ENCODE measurements at regions not wholly inside any gene's neighbourhood (a gene's known extent, or its start where the extent isn't known, plus 50 kb on each side); places are given as distances from the start of the nearest gene placed in this dataset.

DNA sequence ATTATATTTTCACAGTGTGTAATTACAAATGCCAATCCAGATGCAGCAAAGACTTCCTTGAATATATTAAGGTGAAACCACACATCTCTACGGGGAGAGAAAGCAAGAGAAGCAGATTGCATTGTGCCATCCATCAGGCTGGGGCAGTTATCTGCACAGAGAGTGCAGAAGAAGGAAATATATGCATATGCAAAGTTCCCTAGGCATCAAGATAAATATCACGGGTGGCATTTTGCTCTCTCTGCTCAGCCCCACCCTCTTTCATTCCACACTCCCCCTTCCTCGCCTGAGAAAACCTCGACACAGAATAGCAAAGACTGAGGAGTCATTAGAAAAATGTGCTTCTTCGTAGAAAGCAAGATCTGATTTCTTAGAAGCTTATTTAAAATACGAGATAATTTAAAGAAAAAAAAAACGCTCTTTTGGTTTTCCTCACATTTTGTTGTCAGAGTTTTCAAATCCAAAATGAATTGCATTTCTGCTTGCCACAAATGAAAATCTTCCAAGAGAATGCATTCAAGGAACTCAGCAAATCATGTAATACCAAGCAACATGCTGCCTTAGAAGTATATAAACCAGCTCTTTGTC is 283.2 kb upstream of the LMCD1 start:
- DNase-seq (ENCODE audit: low read depth) = no peak
- H3K4me3 ChIP-seq (ENCODE audit: low read depth, low read length) = no peak overlapping the region

DNA sequence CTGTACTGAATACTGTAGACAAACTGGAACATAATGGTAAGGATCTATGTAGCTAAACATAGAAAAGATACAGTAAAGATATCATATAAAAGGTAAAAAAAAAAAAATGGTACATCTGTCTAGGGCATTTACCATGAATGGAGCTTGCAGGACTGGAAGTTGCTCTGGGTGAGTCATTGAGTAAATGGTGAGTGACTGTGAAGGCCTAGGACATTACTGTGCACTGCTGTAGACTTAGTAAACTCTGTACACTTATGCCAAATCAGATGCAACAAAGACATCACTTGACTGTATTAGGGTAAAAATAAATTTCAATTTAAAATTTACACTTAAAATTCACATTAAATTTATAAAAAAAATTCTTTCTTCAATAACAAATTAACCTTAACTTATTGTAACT is 281.3 kb upstream of the LMCD1 start:
- H3K4me3 ChIP-seq (ENCODE audit: low read depth, low read length) = no peak overlapping the region

DNA sequence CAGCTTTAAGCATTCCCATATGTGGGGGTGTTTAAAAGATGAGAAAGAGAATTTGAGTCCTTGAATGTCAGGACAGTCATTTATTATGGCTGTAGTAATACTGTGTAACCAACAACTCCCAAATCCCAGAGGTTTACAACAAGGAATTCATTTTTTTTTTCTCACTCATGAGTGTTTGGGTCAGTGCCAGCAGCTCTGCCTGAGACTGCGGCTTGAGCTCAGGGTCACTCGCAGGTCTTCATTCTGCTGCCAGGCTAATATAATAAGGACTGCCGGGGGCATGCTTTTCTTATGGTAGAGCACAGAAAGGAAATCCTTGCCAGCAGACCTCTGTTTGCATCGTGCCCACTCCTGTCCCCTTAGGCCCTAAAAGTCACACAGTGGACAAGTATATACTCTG is 277.9 kb upstream of the LMCD1 start:
- no peak for DNase-seq (ENCODE audit: low read depth)
- H3K4me3 ChIP-seq (ENCODE audit: low read depth, low read length) = no peak overlapping the region

More for the DNA sequence above, 281.3 kb upstream of the LMCD1 start:
- DNase-seq (ENCODE audit: low read depth) = no peak

DNA sequence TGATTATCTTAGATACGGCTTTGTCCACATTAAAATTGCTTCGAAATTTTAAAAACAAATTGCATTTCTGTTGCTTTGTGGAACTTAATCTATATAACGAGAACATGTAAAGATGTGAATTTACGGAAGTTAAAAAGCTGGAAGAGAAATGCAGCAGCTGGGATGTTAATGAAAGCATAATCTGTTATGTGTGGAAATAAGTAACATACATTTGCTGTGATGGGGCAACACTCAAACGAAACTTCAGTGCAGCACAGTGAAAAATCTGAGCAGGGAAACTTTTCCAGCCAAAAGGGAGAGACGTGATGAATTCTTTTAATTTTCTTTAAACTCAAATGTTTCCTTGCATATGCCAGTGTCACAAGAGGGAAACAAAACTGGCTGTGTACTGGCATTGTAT is 276.7 kb upstream of the LMCD1 start:
- DNase-seq (ENCODE audit: low read depth) = no peak
- H3K4me3 ChIP-seq (ENCODE audit: low read depth, low read length) = no peak overlapping the region

DNA sequence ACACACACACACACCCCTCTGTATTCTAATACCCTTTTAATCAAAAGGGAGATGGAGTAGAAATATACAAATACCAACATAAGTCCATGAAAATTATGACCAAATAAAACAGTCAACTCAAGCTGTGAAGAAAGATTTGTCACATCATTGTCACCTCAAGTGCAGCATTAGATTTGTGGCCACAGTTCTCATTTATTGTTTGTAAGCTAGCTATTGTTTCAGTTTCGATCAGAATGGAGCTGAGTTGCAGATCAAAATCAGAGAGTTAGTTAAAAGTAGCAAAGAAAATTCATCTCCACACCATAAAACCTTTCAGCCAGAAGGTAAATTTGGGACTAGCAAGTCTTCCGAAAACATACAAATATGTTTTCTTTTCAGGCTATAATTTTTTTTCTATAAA is 267.7 kb upstream of the LMCD1 start:
- no peak for DNase-seq (ENCODE audit: low read depth)

DNA sequence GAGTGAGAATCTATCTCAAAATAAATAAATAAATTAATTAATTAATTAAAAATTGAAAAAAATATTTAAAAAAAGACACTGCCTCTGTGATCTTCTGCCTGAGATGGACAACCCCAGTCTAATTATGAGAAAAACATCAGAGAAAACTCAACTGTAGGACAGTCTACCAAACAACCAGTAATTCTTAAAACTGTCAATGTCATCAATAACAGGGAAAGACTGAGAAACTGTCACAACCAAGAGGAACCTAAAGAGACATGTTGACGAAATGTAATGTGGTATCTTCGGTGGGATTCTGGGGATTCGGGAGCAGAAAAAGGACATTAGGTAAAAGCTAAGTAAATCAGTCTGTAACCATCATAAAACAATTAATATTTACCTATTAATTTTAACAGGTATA is 265.4 kb upstream of the LMCD1 start:
- no peak overlapping the region for H3K4me3 ChIP-seq (ENCODE audit: low read depth, low read length)
- no peak for DNase-seq (ENCODE audit: low read depth)

More for the DNA sequence above, 267.7 kb upstream of the LMCD1 start:
- no peak overlapping the region for H3K4me3 ChIP-seq (ENCODE audit: low read depth, low read length)

DNA sequence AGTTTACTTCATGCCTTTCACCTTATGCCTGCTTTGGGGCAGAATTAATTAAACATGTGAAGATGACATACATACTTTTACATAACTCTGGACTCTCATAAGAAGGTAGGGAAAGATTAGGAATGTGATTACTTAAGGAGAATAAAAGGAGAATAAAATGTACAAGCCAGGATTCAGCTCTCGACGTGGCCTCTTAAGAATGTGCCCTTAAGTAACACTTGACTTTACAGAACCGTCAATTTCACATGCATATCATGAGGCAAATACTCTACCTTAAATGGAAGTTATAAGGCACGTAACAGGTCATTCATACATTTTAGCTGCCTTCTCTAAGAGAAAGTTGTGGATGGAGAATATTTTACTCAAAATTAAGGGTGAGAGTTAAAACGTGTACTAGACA is 263.7 kb upstream of the LMCD1 start:
- H3K4me3 ChIP-seq (ENCODE audit: low read depth, low read length) = no peak overlapping the region
- DNase-seq (ENCODE audit: low read depth) = no peak

DNA sequence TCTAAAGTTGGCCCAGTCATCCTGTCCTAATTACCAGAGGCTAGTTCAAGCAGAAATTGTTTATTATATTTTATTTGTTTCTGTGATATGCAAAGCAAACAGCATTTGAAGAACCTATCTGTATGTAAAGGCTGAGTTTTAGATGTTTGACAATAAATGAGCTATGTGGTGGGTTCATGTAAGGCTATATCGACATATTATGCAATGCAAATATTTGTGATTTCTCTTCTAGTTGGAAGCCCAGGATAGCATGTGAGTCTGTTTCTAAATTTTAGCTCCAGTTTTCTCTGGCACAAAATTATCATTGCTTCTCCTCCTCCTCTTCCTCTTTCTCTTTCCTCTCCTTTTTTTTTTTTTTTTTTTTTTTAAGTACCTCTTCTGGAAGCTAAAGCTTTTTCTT is 263.2 kb upstream of the LMCD1 start:
- H3K4me3 ChIP-seq (ENCODE audit: low read depth, low read length) = no peak overlapping the region
- no peak for DNase-seq (ENCODE audit: low read depth)

DNA sequence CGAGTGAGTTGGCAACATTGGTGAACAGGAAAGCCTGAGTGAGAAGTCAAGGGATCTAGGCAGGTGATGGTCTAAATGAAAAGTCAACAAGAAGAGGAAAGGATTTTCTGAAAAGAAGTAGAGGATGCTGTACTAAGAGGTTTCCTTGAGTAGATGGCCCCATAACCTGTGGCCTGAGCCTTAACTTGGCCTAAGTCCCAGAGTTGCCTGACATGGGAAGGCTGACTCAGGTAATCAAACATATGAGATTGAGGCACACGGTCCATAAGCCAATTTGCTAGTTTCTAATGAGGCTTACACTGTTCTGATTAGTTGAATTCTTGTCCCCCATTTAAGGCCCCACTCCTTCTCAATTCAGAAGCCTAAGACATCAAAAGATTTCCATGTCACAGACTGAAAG is 262.5 kb upstream of the LMCD1 start:
- no peak overlapping the region for H3K4me3 ChIP-seq (ENCODE audit: low read depth, low read length)
- no peak for DNase-seq (ENCODE audit: low read depth)

DNA sequence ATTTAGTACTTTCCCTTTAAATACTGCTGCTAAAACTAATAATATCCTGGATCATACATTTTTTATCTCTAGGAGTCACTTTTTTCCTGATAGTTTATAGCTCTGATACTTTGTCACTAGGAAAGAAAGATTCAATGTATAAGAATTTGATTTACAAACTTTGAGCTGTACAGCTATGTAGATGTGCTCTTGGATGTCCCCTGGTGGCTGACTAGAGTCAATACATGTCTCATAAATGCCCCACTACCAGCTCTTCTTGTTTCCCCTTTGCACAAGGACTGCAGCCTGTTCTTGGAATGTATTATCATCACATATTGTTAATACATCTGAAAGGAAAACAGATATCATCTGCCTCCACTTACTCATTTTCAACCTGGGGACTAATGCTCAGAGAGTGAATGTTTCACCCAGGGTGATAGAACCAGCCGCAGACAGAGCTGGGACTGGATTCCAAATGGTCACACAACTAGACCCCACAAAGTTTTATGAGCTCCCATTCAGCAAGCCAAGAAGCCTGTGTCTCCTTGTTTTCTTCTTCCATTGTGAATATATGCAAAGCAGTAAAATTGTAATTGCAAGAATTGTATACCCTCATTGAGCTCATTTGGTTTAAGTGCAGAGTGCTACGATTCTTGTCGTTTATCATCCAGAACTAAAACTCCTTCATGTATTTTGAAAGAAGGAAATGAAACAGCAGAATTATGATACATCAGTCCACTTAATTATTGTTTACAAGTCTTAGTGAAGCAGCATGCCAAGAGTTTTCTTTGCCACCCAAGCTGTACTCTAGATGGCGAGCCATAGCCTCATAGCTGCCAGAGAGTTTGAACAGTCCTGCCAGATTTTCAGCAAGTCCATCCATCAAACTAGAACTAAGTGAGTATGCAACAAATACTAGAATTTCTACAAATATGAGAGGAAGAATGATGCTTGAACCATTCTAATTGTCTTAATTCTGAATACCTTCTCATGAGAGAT is 261.6 kb upstream of the LMCD1 start:
- H3K4me3 ChIP-seq (ENCODE audit: low read depth, low read length) = no peak overlapping the region

DNA sequence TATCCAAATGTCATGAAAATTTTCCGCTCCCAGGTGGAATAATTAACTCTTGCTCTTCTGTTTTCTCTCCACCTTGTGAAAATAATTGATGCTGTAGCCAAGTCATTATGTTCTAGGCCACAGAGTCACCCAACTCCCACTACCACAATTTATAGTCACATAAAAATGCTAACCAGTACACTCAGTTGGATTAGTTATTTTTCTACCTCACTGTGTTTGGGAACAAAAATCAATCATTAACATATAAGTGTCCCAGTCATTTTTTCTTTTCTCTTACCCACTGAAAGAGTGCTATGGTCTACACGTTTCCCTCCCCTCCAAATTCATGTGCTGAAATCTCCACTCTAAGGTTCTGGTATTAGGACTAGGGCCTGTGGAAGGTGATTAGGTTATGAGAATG is 255.6 kb upstream of the LMCD1 start:
- DNase-seq (ENCODE audit: low read depth) = no peak
- no peak overlapping the region for H3K4me3 ChIP-seq (ENCODE audit: low read depth, low read length)

More for the DNA sequence above, 261.6 kb upstream of the LMCD1 start:
- DNase-seq (ENCODE audit: low read depth) = peak; percentile 7

DNA sequence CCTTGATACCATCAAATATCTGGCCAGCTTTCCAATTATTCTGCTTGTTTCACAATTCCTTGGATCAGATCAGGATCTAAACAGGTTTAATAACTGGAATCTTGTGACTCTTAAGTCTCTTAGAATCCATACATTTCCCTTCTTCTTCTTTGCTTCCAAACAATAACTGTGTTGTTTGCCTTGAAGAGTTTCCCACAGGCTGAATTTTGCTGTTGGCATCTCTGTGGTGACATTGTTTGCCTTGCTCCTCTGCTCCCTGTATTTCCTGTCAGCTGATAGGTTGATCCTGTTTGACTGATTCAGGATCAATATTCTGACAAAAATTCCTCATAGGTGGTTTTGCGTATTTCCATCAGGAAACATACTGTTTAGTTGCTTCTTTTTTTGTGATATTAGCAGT is 248.4 kb upstream of the LMCD1 start:
- DNase-seq (ENCODE audit: low read depth) = no peak
- no peak overlapping the region for H3K4me3 ChIP-seq (ENCODE audit: low read depth, low read length)

DNA sequence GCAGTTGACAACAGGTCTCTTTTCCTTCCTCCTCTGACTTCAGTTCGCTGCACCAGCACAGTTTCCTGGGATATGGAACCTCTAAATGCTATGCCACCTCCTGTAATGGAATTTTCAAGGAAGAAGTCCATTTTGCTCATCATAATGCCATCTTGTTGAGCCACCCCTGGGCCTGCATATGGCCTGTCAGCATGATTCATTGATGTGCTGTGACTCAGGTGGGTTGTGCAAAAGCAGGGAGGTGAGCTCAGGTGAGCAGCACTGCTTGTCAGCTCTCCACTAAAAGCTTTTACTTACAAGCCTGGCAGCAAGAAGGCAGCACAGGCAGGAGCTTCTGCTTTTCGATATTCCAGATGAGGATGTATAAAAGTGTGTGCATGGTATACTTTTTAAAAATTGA is 247.1 kb upstream of the LMCD1 start:
- DNase-seq (ENCODE audit: low read depth) = no peak

DNA sequence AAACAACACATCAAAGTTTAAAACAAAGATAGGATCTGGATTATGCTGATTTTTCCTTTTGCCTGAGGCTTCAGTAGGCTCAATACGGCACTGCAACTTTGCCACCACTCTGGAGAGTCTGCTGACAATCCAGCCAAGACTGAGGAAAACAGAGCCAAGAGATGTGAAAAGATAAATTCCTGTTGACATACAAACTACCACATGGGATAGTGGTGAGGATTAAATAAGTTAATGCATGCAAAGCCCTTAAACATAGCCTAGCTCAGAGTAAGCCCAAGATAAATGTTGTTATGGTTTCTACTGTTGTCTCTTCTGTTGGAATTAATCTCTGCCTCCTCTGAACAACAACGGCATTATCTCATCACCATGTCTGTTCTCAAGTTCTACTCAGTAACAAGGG is 245.9 kb upstream of the LMCD1 start:
- H3K4me3 ChIP-seq (ENCODE audit: low read depth, low read length) = no peak overlapping the region
- no peak for DNase-seq (ENCODE audit: low read depth)

More for the DNA sequence above, 247.1 kb upstream of the LMCD1 start:
- no peak overlapping the region for H3K4me3 ChIP-seq (ENCODE audit: low read depth, low read length)

DNA sequence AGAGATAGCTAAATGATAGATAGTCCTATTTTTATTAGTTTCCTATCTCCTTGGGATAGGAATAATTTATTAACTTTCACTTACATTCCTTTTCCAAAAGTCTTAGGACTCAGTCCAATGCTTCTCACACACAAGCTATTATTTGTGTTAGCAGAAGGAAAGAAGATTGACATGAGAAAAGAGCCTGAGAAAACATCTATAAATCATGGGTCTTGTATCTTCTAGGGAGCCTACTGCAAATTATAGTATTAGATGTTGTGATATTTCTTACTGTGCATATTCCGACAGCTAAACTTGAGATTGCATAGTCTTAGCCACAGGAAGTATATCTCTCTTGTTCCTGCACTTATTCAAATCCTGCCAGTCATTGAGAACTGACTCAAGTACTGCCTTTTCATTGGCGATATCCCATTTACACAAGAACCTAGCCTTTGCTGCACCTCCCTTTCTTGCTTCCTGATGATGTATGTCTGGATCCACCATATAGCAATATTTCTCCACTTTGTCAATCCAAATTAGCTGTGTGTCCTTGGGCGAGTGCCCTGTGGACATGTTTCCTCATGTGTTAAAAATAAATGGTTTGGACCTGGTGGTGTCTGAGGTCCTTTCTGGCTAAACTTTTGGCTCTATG is 245.1 kb upstream of the LMCD1 start:
- no peak for DNase-seq (ENCODE audit: low read depth)
- H3K4me3 ChIP-seq (ENCODE audit: low read depth, low read length) = no peak overlapping the region

DNA sequence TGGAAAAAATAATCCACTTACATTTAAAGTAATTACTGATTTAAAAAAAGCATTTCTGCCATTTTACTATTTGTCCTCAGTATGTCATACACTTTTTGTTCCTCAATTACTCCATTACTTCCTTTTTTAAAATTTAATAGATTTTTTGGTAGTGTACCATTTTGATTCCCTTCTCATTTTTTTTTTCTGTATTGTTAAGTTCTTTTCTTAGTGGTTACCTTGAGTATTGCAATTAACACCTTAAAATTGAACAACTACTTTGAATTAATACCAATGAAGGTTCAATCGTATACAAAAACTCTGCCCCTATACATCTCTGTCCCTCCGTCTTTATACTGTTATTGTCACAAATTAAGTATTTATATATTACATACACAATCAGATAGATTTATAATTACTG is 240.6 kb upstream of the LMCD1 start:
- DNase-seq (ENCODE audit: low read depth) = no peak
- H3K4me3 ChIP-seq (ENCODE audit: low read depth, low read length) = no peak overlapping the region

DNA sequence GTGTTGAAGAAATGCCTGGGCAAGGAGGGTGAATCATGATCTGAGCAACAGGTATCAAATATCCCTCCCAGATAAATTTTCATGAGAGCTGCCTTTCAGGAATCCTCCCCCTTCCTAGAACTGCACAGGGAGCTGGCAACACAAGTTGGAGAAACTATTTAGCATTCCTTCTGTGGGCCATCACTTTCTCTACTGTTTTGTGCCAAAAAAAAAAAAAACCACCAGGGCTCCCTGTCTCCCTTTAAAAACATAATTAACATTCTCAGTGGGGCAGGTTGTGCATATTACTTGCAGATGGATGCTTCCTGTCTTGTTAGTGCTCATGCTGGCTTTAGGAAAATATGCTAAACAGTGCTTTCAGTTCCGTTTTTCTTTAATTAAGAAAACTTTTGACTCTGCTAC is 234.9 kb upstream of the LMCD1 start:
- no peak overlapping the region for H3K4me3 ChIP-seq (ENCODE audit: low read depth, low read length)
- DNase-seq (ENCODE audit: low read depth) = no peak

DNA sequence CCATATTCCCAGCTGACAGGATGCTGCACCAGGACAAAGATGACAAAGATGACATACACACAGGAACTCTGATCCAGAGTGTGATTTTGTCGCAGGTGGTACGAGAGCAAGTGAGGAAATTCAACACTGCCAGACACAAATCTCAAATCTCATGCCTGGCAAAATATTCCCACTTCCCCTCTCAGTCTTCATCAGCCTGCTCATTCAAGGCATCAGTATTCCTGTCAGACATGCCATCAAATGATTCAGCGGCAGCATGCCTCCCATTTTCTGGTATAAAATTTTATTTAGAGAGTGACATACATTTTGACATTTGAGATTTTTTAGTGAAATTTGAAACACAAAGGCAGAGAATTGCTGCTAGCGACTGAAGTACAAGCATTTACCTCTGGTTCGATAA is 228.1 kb upstream of the LMCD1 start:
- H3K4me3 ChIP-seq (ENCODE audit: low read depth, low read length) = no peak overlapping the region
- no peak for DNase-seq (ENCODE audit: low read depth)

DNA sequence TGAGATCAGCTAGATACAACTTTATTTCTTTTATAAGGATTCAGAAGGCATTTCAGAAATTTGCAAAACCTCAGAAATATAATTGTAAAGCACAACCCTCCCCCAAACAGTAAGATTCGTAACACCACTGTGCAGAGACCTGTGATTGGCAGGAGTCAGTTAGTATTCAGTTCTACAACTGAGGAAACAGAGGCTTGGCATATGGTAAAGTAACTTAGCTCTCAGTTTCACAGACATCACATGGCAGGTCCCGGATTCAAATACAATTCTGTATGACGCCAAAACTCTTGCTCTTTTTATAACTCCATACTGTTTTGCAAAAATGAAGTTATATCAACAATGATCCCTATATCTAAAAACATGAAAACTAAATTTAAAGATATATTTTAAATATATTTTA is 225.6 kb upstream of the LMCD1 start:
- no peak overlapping the region for H3K4me3 ChIP-seq (ENCODE audit: low read depth, low read length)
- no peak for DNase-seq (ENCODE audit: low read depth)

DNA sequence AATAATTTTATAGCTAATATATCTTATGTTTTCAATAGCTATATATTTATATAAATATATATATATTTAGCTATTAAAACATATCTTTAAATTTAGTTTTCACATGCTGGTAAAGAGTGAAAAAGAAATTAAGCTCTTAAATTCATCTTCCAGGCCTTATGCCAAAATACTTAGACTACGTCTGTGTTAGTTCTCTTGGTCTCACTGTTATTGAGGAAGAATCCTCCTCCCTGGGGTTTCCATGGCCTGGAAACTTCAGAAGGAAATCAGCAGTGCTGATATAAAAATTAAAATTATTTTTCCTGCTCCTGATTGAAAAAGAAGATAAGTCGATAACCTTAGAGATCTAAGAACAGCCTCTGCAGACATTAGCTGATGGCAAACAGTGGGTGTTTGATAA is 225.1 kb upstream of the LMCD1 start:
- no peak overlapping the region for H3K4me3 ChIP-seq (ENCODE audit: low read depth, low read length)
- DNase-seq (ENCODE audit: low read depth) = no peak

DNA sequence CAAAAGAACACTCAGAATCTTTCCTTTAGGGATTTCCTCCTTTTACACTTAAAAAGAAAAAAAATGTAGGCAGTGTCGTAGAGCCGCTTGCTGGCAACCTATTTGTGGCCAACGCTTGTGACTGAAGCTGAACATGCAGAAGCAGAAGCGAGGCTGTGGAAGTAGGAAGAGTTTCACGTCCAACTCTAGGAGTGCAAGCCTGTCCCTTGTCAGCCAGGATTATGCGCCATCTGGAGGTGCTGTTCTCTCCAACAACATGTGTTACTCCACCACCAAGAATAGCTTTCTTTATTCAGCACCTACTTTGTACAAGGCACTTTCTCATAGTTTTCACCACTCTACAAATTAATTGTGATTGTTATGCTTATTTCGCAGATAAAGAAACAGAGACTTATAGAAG is 223.2 kb upstream of the LMCD1 start:
- H3K4me3 ChIP-seq (ENCODE audit: low read depth, low read length) = no peak overlapping the region
- DNase-seq (ENCODE audit: low read depth) = no peak
